Mesenchymal stem cell (in vitro differentiated cells and primary cell): ENCODE measurements at regions not wholly inside any gene's neighbourhood (a gene's known extent, or its start where the extent isn't known, plus 50 kb on each side); places are given as distances from the start of the nearest gene placed in this dataset.

ENCODE experiments used
- DNase-seq: peaks from one replicate; pipeline ENCODE4 v3.0.0-alpha.2; 2013
- H2AFZ ChIP-seq: one replicate; pipeline ENCODE4 v1.6.1; 2013; ENCODE audit warnings: low read depth, mild to moderate bottlenecking, control low read depth, inconsistent platforms, low read length, moderate library complexity
- H2AK5ac ChIP-seq: 2 replicates; pipeline ENCODE4 v1.6.1; 2013; ENCODE audit warnings: low read length, moderate library complexity, mild to moderate bottlenecking, inconsistent platforms; ENCODE audit not compliant: severe bottlenecking
- H2BK120ac ChIP-seq: one replicate; pipeline ENCODE4 v1.6.1; 2013; ENCODE audit warnings: low read depth, mild to moderate bottlenecking, inconsistent platforms, low read length, moderate library complexity
- H2BK12ac ChIP-seq, 2 experiments: one replicate each; pipeline ENCODE4 v1.6.1; 2013; ENCODE audit warnings: inconsistent platforms in 2 of 2, low read length in 2 of 2, mild to moderate bottlenecking in 2 of 2, moderate library complexity in 2 of 2, control low read depth in 1 of 2
- H2BK15ac ChIP-seq: one replicate; pipeline ENCODE4 v1.6.1; 2013; ENCODE audit warnings: mild to moderate bottlenecking, low read depth, inconsistent platforms; ENCODE audit not compliant: poor library complexity, severe bottlenecking
- H2BK5ac ChIP-seq: 2 replicates; pipeline ENCODE4 v1.6.1; 2013; ENCODE audit warnings: low read depth, mild to moderate bottlenecking, low read length, control low read depth, inconsistent platforms; ENCODE audit not compliant: poor library complexity, severe bottlenecking
- H3K14ac ChIP-seq, 2 experiments: one replicate each; pipeline ENCODE4 v1.6.1; 2013; ENCODE audit warnings: inconsistent platforms in 2 of 2, low read length in 2 of 2, control low read depth in 1 of 2, mild to moderate bottlenecking in 1 of 2, moderate library complexity in 1 of 2
- H3K18ac ChIP-seq, 2 experiments: one replicate each; pipeline ENCODE4 v1.6.1; 2013; ENCODE audit warnings: inconsistent platforms in 2 of 2, low read length in 2 of 2, control low read depth in 1 of 2, low read depth in 1 of 2, mild to moderate bottlenecking in 1 of 2
- H3K23ac ChIP-seq, 2 experiments: one replicate each; pipeline ENCODE4 v1.6.1; 2013; ENCODE audit warnings: inconsistent platforms in 2 of 2, low read length in 2 of 2, mild to moderate bottlenecking in 2 of 2, moderate library complexity in 2 of 2, control low read depth in 1 of 2
- H3K27ac ChIP-seq: 2 replicates; pipeline ENCODE4 v1.5.1; 2013; ENCODE audit warnings: mild to moderate bottlenecking, moderate library complexity, low read length, control low read depth, inconsistent platforms; ENCODE audit not compliant: poor library complexity, severe bottlenecking
- H3K27me3 ChIP-seq, 2 experiments: 2 replicates each; pipeline versions ENCODE4 v1.6.1 to v1.7.0; 2013; ENCODE audit warnings: low read length in 2 of 2, mild to moderate bottlenecking in 2 of 2, moderate library complexity in 2 of 2, control low read depth in 1 of 2, inconsistent platforms in 1 of 2; ENCODE audit not compliant: control insufficient read depth in 1 of 2, insufficient read depth in 1 of 2
- H3K36me3 ChIP-seq, 2 experiments: 2 replicates each; pipeline versions ENCODE4 v1.6.1 to v1.7.0; 2013; ENCODE audit warnings: low read length in 2 of 2, control low read depth in 1 of 2, inconsistent platforms in 1 of 2, low read depth in 1 of 2, mild to moderate bottlenecking in 1 of 2; ENCODE audit not compliant: insufficient read depth in 2 of 2, control insufficient read depth in 1 of 2
- H3K4ac ChIP-seq, 2 experiments: one replicate each; pipeline ENCODE4 v1.6.1; 2013; ENCODE audit warnings: inconsistent platforms in 2 of 2, low read length in 2 of 2, mild to moderate bottlenecking in 2 of 2, moderate library complexity in 2 of 2, control low read depth in 1 of 2, low read depth in 1 of 2
- H3K4me1 ChIP-seq: 2 replicates; pipeline ENCODE4 v1.6.1; 2013; ENCODE audit warnings: low read depth, low read length, control low read depth; ENCODE audit not compliant: control insufficient read depth, insufficient read depth
- H3K4me2 ChIP-seq: 2 replicates; pipeline ENCODE4 v1.6.1; 2013; ENCODE audit warnings: low read length, mild to moderate bottlenecking, inconsistent platforms; ENCODE audit not compliant: poor library complexity, severe bottlenecking
- H3K4me3 ChIP-seq, 2 experiments: 2 replicates each; pipeline versions ENCODE4 v1.5.1 to v1.7.0; 2013; ENCODE audit warnings: low read length in 2 of 2, mild to moderate bottlenecking in 2 of 2, control low read depth in 1 of 2, low read depth in 1 of 2; ENCODE audit not compliant: insufficient read depth in 1 of 2
- H3K79me1 ChIP-seq: replicated peaks from 2 replicates; pipeline ENCODE4 v1.6.1; 2013; ENCODE audit warnings: mild to moderate bottlenecking, control low read depth, low read length, inconsistent platforms; ENCODE audit not compliant: poor library complexity, severe bottlenecking
- H3K9ac ChIP-seq: 2 replicates; pipeline ENCODE4 v1.7.0; 2013; ENCODE audit warnings: mild to moderate bottlenecking, low read length, moderate library complexity
- H3K9me3 ChIP-seq: 2 replicates; pipeline ENCODE4 v1.7.0; 2013; ENCODE audit warnings: mild to moderate bottlenecking, low read length; ENCODE audit not compliant: control insufficient read depth
- H4K8ac ChIP-seq: one replicate; pipeline ENCODE4 v1.6.1; 2013; ENCODE audit warnings: inconsistent platforms, mild to moderate bottlenecking, low read length, moderate library complexity
- H4K91ac ChIP-seq: one replicate; pipeline ENCODE4 v1.6.1; 2013; ENCODE audit warnings: mild to moderate bottlenecking, low read length, inconsistent platforms
- WGBS: methylation state at CpG from one replicate; pipeline ENCODE4 v1.1.7; 2013; ENCODE audit warnings: mixed read lengths; 5-methylcytosine and 5-hydroxymethylcytosine counted together

GRCh38 chrX:45537936-45538335 lies 337.3 kb upstream of the DIPK2B start:
- H2AFZ ChIP-seq, result no peak overlapping the region
- no peak overlapping the region for H2BK12ac ChIP-seq
- H3K36me3 ChIP-seq, result no peaks in the 10 kb centered on the region
- no peak overlapping the region for H2BK15ac ChIP-seq
- H3K27ac ChIP-seq, result no peak overlapping the region
- H3K4me1 ChIP-seq, result no peaks in the 10 kb centered on the region
- no peak overlapping the region for H3K23ac ChIP-seq
- no peak overlapping the region for H2BK120ac ChIP-seq
- no peak overlapping the region for H2BK5ac ChIP-seq
- H3K18ac ChIP-seq, result no peak overlapping the region
- no peak overlapping the region for H3K9ac ChIP-seq
- no peak for DNase-seq
- no peak overlapping the region for H4K91ac ChIP-seq
- H3K4me3 ChIP-seq, result no peak overlapping the region
- no peak overlapping the region for H3K4ac ChIP-seq
- no peak overlapping the region for H2AK5ac ChIP-seq
- no peak overlapping the region for H4K8ac ChIP-seq
- no peak overlapping the region for H3K4me2 ChIP-seq
- H3K9me3 ChIP-seq, result peaks cover 52% of the 10 kb centered on the region
- no peaks in the 10 kb centered on the region for H3K79me1 ChIP-seq
- no CpG with 5 or more reads among the region's 1 CpG for WGBS
- peaks cover 0 to 22% of the 10 kb centered on the region in 2 experiments for H3K27me3 ChIP-seq
- H3K14ac ChIP-seq, result no peak overlapping the region

DNA sequence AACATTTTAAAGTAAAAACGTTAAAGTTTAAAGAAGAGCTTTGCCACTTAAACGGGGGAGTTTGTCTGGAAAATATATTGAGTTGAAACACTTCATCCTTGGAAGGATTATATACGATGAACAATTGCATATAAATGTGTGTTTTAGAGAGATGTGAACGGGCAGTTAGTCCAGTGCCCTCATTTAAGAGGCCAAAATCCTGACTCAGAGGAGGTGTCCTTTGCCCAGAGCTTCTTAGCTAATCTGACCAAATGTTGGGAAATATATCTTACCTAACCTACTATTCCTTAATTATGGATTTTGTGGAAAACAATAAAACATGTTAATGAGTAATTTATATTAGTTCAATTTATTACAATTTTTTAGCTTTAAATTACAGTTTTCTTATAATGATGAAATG lies 327.2 kb upstream of the DIPK2B start:
- H3K4me1 ChIP-seq, result no peaks in the 10 kb centered on the region
- WGBS, result 88% methylated on average over 3 of the region's 4 CpGs
- no peak overlapping the region for H3K27ac ChIP-seq
- no peak overlapping the region for H4K91ac ChIP-seq
- no peak overlapping the region for H3K4me2 ChIP-seq
- H3K36me3 ChIP-seq, result peaks cover 0 to 4% of the 10 kb centered on the region in 2 experiments
- no peaks in the 10 kb centered on the region for H3K79me1 ChIP-seq
- peak; percentile 6 for DNase-seq
- H3K9ac ChIP-seq, result peak overlapping the region; percentile 58
- no peak overlapping the region for H3K14ac ChIP-seq
- peaks cover 0 to 15% of the 10 kb centered on the region in 2 experiments for H3K27me3 ChIP-seq
- H3K23ac ChIP-seq, result no peak overlapping the region
- H2BK15ac ChIP-seq, result no peak overlapping the region
- no peak overlapping the region for H3K4me3 ChIP-seq
- no peak overlapping the region for H3K4ac ChIP-seq
- H3K18ac ChIP-seq, result no peak overlapping the region
- peaks cover 43% of the 10 kb centered on the region for H3K9me3 ChIP-seq
- no peak overlapping the region for H2BK120ac ChIP-seq
- no peak overlapping the region for H2BK5ac ChIP-seq
- no peak overlapping the region for H2BK12ac ChIP-seq
- H2AFZ ChIP-seq, result no peak overlapping the region
- no peak overlapping the region for H2AK5ac ChIP-seq
- H4K8ac ChIP-seq, result no peak overlapping the region

GRCh38 chrX:45524805-45525204 lies 324.1 kb upstream of the DIPK2B start:
- Histone ChIP-seq H3K4me2 (no peak overlapping the region), H3K4ac (no peak overlapping the region), H2AFZ (no peak overlapping the region), H3K27ac (no peak overlapping the region), H2BK120ac (no peak overlapping the region), H3K27me3 (no peaks in the 10 kb centered on the region), H3K18ac (no peak overlapping the region), H3K9ac (peak overlapping the region; percentile 35), H3K14ac (no peak overlapping the region), H2AK5ac (no peak overlapping the region), H3K36me3 (peaks cover 0 to 18% of the 10 kb centered on the region in 2 experiments), H3K4me3 (peak overlapping the region in 1 of 2 experiments; percentile 6), H3K9me3 (peaks cover 32% of the 10 kb centered on the region), H2BK12ac (no peak overlapping the region), H4K91ac (no peak overlapping the region), H3K79me1 (no peaks in the 10 kb centered on the region), H2BK5ac (no peak overlapping the region), H3K23ac (no peak overlapping the region), H2BK15ac (no peak overlapping the region), H3K4me1 (no peaks in the 10 kb centered on the region), H4K8ac (no peak overlapping the region)
- no peak for DNase-seq
- 100% methylated on average over 2 of the region's 3 CpGs for WGBS

DNA sequence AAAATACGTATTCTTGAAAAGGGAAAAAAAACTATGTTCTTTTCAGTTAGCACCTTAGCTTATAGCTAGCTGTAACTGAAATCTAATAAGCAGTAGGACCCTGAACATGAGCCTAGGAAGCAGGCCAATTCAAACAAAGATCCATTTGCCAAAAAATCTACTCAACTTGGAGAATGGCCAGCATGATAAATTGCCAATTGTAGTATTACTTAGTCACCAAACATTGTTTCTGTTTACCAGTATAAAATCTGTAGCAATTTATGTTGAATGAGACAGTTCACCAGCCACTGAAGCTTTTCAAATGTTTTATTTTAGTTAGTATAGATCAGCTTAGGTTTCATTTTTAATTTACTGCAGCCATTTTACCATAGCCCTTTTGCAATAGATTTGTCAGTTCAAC lies 323.6 kb upstream of the DIPK2B start:
- H3K36me3 ChIP-seq, result peaks cover 0 to 18% of the 10 kb centered on the region in 2 experiments
- no peaks in the 10 kb centered on the region for H3K79me1 ChIP-seq
- H3K4me1 ChIP-seq, result no peaks in the 10 kb centered on the region
- H3K4ac ChIP-seq, result no peak overlapping the region
- no peak overlapping the region for H3K4me3 ChIP-seq
- H3K9me3 ChIP-seq, result peaks cover 28% of the 10 kb centered on the region
- H3K18ac ChIP-seq, result no peak overlapping the region
- H3K4me2 ChIP-seq, result no peak overlapping the region
- peak overlapping the region; percentile 35 for H3K9ac ChIP-seq
- no peak overlapping the region for H3K14ac ChIP-seq
- H3K23ac ChIP-seq, result no peak overlapping the region
- no peak overlapping the region for H2BK12ac ChIP-seq
- H4K91ac ChIP-seq, result no peak overlapping the region
- no peak overlapping the region for H4K8ac ChIP-seq
- 100% methylated on average over 1 of the region's 1 CpG for WGBS
- no peak for DNase-seq
- H2AK5ac ChIP-seq, result no peak overlapping the region
- no peak overlapping the region for H3K27ac ChIP-seq
- H2AFZ ChIP-seq, result no peak overlapping the region
- no peaks in the 10 kb centered on the region for H3K27me3 ChIP-seq
- H2BK15ac ChIP-seq, result no peak overlapping the region
- no peak overlapping the region for H2BK5ac ChIP-seq
- H2BK120ac ChIP-seq, result no peak overlapping the region
